ENCODE measurements at regions not wholly inside any gene's neighbourhood (a gene's known extent, or its start where the extent isn't known, plus 50 kb on each side); places are given as distances from the start of the nearest gene placed in this dataset.
A peak's percentile ranks its signal among the peaks of the same experiment; 100 is the strongest.

GRCh38 chr13:80442609-80443008 is 101.7 kb upstream of the SPRY2 start:
- Histone ChIP-seq H3K4me1 (ENCODE audit: low read depth) (no peaks in the 10 kb centered on the region), H3K9me3 (no peaks in the 10 kb centered on the region), H3K4me3 (no peak overlapping the region), H3K36me3 (ENCODE audit: low read depth) (no peaks in the 10 kb centered on the region)
- intact Hi-C loops (cut with DNase I, micrococcal nuclease): no loop called here
- ATAC-seq (no peak), DNase-seq (no peak)
- TF ChIP-seq, protein P1, sequence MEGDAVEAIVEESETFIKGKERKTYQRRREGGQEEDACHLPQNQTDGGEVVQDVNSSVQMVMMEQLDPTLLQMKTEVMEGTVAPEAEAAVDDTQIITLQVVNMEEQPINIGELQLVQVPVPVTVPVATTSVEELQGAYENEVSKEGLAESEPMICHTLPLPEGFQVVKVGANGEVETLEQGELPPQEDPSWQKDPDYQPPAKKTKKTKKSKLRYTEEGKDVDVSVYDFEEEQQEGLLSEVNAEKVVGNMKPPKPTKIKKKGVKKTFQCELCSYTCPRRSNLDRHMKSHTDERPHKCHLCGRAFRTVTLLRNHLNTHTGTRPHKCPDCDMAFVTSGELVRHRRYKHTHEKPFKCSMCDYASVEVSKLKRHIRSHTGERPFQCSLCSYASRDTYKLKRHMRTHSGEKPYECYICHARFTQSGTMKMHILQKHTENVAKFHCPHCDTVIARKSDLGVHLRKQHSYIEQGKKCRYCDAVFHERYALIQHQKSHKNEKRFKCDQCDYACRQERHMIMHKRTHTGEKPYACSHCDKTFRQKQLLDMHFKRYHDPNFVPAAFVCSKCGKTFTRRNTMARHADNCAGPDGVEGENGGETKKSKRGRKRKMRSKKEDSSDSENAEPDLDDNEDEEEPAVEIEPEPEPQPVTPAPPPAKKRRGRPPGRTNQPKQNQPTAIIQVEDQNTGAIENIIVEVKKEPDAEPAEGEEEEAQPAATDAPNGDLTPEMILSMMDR (IDR thresholded peaks at IDR 0.05): no peak

DNA sequence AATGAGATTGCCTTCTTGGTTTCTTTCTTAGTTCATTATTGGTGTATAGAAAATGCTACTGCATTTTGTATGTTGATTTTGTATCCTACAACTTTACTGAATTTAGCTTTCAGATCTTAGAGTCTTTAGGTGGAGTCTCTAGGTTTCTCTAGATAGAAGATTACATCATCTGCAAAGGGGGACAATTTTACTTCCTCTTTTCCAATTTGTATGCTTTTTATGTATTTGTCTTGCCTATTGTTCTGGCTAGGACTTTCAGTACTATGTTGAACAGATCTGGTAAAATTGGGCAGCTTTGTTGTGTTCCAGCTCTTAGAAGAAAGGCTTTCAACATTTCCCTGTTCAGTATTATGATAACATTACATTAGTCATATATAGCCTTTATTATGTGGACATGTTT is 101.0 kb upstream of the SPRY2 start:
- Histone ChIP-seq H3K9me3 (no peaks in the 10 kb centered on the region), H3K36me3 (ENCODE audit: low read depth) (no peaks in the 10 kb centered on the region), H3K4me3 (no peak overlapping the region), H3K4me1 (ENCODE audit: low read depth) (no peaks in the 10 kb centered on the region)
- intact Hi-C loops (cut with DNase I, micrococcal nuclease): no loop called here
- DNase-seq (no peak), ATAC-seq (no peak)
- TF ChIP-seq, protein P1 (IDR thresholded peaks at IDR 0.05): no peak

DNA sequence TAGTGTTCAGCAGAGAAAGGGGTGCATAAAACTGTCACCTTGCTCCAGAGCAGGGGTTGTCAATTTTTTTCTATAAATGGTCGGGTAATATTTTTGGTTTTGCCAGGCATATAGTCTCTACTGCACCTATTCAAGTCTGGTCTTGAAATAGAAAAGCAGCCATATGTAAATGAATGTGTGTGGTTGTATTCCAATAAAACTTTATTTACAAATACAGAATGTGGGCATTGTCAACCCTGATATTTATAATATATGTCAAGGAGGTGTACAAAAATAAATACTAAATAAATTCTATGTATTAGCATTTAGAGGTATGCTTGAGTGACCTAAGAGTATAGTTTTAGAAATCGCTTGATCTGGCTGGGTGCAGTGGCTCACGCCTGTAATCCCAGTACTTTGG is 97.6 kb upstream of the SPRY2 start:
- no peak for ATAC-seq
- TF ChIP-seq, protein P1 (IDR thresholded peaks at IDR 0.05): no peak
- Histone ChIP-seq H3K9me3 (no peaks in the 10 kb centered on the region), H3K4me1 (ENCODE audit: low read depth) (no peaks in the 10 kb centered on the region), H3K4me3 (no peak overlapping the region), H3K36me3 (ENCODE audit: low read depth) (no peaks in the 10 kb centered on the region)
- DNase-seq: no peak
- intact Hi-C loops (cut with DNase I, micrococcal nuclease): no loop called here

- intact Hi-C loops (cut with DNase I, micrococcal nuclease): no loop called here
- Histone ChIP-seq H3K36me3 (ENCODE audit: low read depth) (no peaks in the 10 kb centered on the region), H3K4me1 (ENCODE audit: low read depth) (no peaks in the 10 kb centered on the region), H3K9me3 (no peaks in the 10 kb centered on the region), H3K4me3 (no peak overlapping the region)
- DNase-seq: no peak
- TF ChIP-seq, protein P1 (IDR thresholded peaks at IDR 0.05): no peak
- no peak for ATAC-seq
These were observed 96.3 kb upstream of the SPRY2 start for GRCh38 chr13:80437231-80437630.

DNA sequence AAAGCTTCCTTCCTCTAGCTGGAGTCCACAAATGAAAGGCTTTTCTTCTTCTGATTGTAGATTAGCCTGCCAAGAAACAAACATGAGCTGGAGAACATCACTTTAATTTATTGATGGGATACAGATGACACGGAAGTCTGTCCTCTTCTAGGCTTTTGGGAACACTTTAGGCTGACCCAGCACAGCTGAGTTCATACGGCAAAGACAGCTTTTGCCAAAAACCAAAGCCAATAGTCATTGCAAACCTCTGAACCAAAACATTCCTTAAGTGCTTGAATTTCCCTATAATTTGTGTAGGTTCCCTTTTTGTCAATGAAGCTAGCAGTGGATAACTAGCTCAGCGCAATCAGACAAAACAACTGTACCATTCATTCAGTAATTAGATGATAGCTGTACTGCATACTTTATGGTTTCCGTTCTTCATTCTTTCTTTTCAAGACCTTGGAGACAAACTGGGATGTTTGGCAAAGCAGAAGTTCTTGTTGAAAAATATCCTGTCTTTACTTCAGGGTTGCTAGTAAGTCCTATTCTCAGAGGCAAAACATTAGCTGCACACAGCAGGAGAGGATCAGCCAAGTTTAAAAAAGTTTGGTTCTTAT is 95.7 kb upstream of the SPRY2 start:
- no peak overlapping the region for H3K4me3 ChIP-seq
- intact Hi-C loops (cut with DNase I, micrococcal nuclease): no loop called here
- no peaks in the 10 kb centered on the region for H3K36me3 ChIP-seq (ENCODE audit: low read depth)
- DNase-seq: peak in 1 of 3 donors; percentile 3
- H3K4me1 ChIP-seq (ENCODE audit: low read depth): no peaks in the 10 kb centered on the region
- TF ChIP-seq, protein P1 (IDR thresholded peaks at IDR 0.05): no peak
- no peaks in the 10 kb centered on the region for H3K9me3 ChIP-seq
- peak; percentile 18 for ATAC-seq

GRCh38 chr13:80430561-80430960 is 89.6 kb upstream of the SPRY2 start:
- Histone ChIP-seq H3K9me3 (no peaks in the 10 kb centered on the region), H3K4me1 (ENCODE audit: low read depth) (no peaks in the 10 kb centered on the region), H3K4me3 (no peak overlapping the region), H3K36me3 (ENCODE audit: low read depth) (no peaks in the 10 kb centered on the region)
- DNase-seq (no peak), ATAC-seq (no peak)
- intact Hi-C loops (cut with DNase I, micrococcal nuclease): no loop called here
- TF ChIP-seq, protein P1 (IDR thresholded peaks at IDR 0.05): no peak

All from mucosa of descending colon (tissue), 3 donors.